ENCODE measurements at regions not wholly inside any gene's neighbourhood (a gene's known extent, or its start where the extent isn't known, plus 50 kb on each side); places are given as distances from the start of the nearest gene placed in this dataset.

- DNase-seq: no peak
Measured at GRCh38 chr4:114184901-114185300, 205.5 kb upstream of the ARSJ start.

GRCh38 chr4:114187592-114187991, 208.1 kb upstream of the ARSJ start:
- DNase-seq: no peak

- DNase-seq: no peak
Measured at GRCh38 chr4:114191496-114191895, 212.0 kb upstream of the ARSJ start.

- DNase-seq: no peak
Measured at GRCh38 chr4:114192854-114193253, 213.4 kb upstream of the ARSJ start.

GRCh38 chr4:114193624-114194399, 214.4 kb upstream of the ARSJ start:
- DNase-seq: no peak

- DNase-seq: no peak
Measured at GRCh38 chr4:114196606-114197005, 217.2 kb upstream of the ARSJ start.

GRCh38 chr4:114200026-114200425, 220.6 kb upstream of the ARSJ start:
- no peak for DNase-seq

- no peak for DNase-seq
Measured at GRCh38 chr4:114205261-114205660, 225.8 kb upstream of the ARSJ start.

GRCh38 chr4:114208574-114209151, 229.2 kb upstream of the ARSJ start:
- DNase-seq: no peak

GRCh38 chr4:114209584-114209983, 230.1 kb upstream of the ARSJ start:
- DNase-seq: no peak

- DNase-seq: no peak
Measured at GRCh38 chr4:114211556-114211955, 232.1 kb upstream of the ARSJ start.

GRCh38 chr4:114217150-114217817, 237.8 kb upstream of the ARSJ start:
- DNase-seq: no peak

GRCh38 chr4:114223580-114223979, 244.1 kb upstream of the ARSJ start:
- no peak for DNase-seq

- no peak for DNase-seq
Measured at GRCh38 chr4:114225436-114225835, 246.0 kb upstream of the ARSJ start.

GRCh38 chr4:114226179-114226578, 246.7 kb upstream of the ARSJ start:
- DNase-seq: no peak

- no peak for DNase-seq
Measured at GRCh38 chr4:114226968-114227760, 247.7 kb upstream of the ARSJ start.

GRCh38 chr4:114229706-114230105, 250.3 kb upstream of the ARSJ start:
- no peak for DNase-seq

GRCh38 chr4:114236171-114236769, 256.8 kb upstream of the ARSJ start:
- no peak for DNase-seq

- DNase-seq: no peak
Measured at GRCh38 chr4:114237997-114238396, 258.6 kb upstream of the ARSJ start.

- DNase-seq: no peak
Measured at GRCh38 chr4:114249561-114249960, 270.1 kb upstream of the ARSJ start.

- DNase-seq: no peak
Measured at GRCh38 chr4:114249976-114250375, 270.5 kb upstream of the ARSJ start.

GRCh38 chr4:114250439-114250891, 271.0 kb upstream of the ARSJ start:
- no peak for DNase-seq

GRCh38 chr4:114251020-114251419, 271.6 kb upstream of the ARSJ start:
- DNase-seq: no peak

Data from NCI-H2081 treated with DMSO at 0.1 percent for 48 hours (cell line).